ENCODE measurements at regions not wholly inside any gene's neighbourhood (a gene's known extent, or its start where the extent isn't known, plus 50 kb on each side); places are given as distances from the start of the nearest gene placed in this dataset.

GRCh38 chr7:155138204-155138603 lies 68.1 kb downstream of the HTR5A start:
- no peaks in the 10 kb centered on the region for H3K4me1 Mint-ChIP-seq
- no peak overlapping the region for H3K27ac Mint-ChIP-seq
- Histone ChIP-seq H3K27ac (ENCODE audit: low read depth in 1 of 2, low read length in 2 of 2) (no peak overlapping the region), H3K79me2 (ENCODE audit: insufficient read depth, low read length) (no peaks in the 10 kb centered on the region), H3K4me3 (replicated peaks in 1 of 3; ENCODE audit: low read depth in 2 of 3, low read length in 3 of 3) (no peak overlapping the region), H2AFZ (ENCODE audit: insufficient read depth, low read depth, low read length, poor library complexity, severe bottlenecking) (no peak overlapping the region), H3K4me2 (replicated peaks; ENCODE audit: extremely low read depth, low read length, poor library complexity, severe bottlenecking) (no peak overlapping the region), H4K20me1 (ENCODE audit: insufficient read depth, low read length) (no peaks in the 10 kb centered on the region), H3K4me1 (ENCODE audit: control insufficient read depth in 1 of 2, insufficient read depth in 2 of 2, low read length in 2 of 2) (no peaks in the 10 kb centered on the region), H3K27me3 (ENCODE audit: control insufficient read depth in 2 of 2, insufficient read depth in 2 of 2, low read length in 2 of 2) (no peaks in the 10 kb centered on the region), H3K9ac (ENCODE audit: insufficient read depth, low read length, poor library complexity, severe bottlenecking) (no peak overlapping the region), H3K36me3 (replicated peaks in 1 of 2; ENCODE audit: control insufficient read depth in 1 of 2, insufficient read depth in 2 of 2, low read length in 2 of 2) (no peaks in the 10 kb centered on the region), H3K9me3 (replicated peaks in 1 of 2; ENCODE audit: control insufficient read depth in 1 of 2, insufficient read depth in 1 of 2, low read length in 2 of 2) (no peaks in the 10 kb centered on the region)
- TF ChIP-seq, protein P1, sequence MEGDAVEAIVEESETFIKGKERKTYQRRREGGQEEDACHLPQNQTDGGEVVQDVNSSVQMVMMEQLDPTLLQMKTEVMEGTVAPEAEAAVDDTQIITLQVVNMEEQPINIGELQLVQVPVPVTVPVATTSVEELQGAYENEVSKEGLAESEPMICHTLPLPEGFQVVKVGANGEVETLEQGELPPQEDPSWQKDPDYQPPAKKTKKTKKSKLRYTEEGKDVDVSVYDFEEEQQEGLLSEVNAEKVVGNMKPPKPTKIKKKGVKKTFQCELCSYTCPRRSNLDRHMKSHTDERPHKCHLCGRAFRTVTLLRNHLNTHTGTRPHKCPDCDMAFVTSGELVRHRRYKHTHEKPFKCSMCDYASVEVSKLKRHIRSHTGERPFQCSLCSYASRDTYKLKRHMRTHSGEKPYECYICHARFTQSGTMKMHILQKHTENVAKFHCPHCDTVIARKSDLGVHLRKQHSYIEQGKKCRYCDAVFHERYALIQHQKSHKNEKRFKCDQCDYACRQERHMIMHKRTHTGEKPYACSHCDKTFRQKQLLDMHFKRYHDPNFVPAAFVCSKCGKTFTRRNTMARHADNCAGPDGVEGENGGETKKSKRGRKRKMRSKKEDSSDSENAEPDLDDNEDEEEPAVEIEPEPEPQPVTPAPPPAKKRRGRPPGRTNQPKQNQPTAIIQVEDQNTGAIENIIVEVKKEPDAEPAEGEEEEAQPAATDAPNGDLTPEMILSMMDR (IDR thresholded peaks at IDR 0.05): no peak
- intact Hi-C loops (cut with micrococcal nuclease): no loop called here
- peaks cover 0 to 4% (median 1%) of the 10 kb centered on the region in 3 donors for H3K27me3 Mint-ChIP-seq (ENCODE audit: low read depth in 3 of 3)
- H3K4me3 Mint-ChIP-seq: no peak overlapping the region
- 92% methylated on average over 2 of the region's 4 CpGs for WGBS (ENCODE audit: insufficient coverage)
- DNase-seq: no peak
- peaks cover 0 to 5% (median 1%) of the 10 kb centered on the region in 7 donors for H3K9me3 Mint-ChIP-seq
- H3K36me3 Mint-ChIP-seq: no peaks in the 10 kb centered on the region

- Mint-ChIP-seq H3K4me1 (no peaks in the 10 kb centered on the region), H3K36me3 (no peaks in the 10 kb centered on the region), H3K27me3 (ENCODE audit: low read depth in 3 of 3) (peaks cover 1 to 4% (median 4%) of the 10 kb centered on the region in 3 donors), H3K4me3 (no peak overlapping the region), H3K9me3 (peaks cover 0 to 5% (median 1%) of the 10 kb centered on the region in 7 donors), H3K27ac (no peak overlapping the region)
- Histone ChIP-seq H4K20me1 (ENCODE audit: insufficient read depth, low read length) (no peaks in the 10 kb centered on the region), H3K27ac (ENCODE audit: low read depth in 1 of 2, low read length in 2 of 2) (no peak overlapping the region), H3K4me1 (ENCODE audit: control insufficient read depth in 1 of 2, insufficient read depth in 2 of 2, low read length in 2 of 2) (no peaks in the 10 kb centered on the region), H2AFZ (ENCODE audit: insufficient read depth, low read depth, low read length, poor library complexity, severe bottlenecking) (no peak overlapping the region), H3K9me3 (replicated peaks in 1 of 2; ENCODE audit: control insufficient read depth in 1 of 2, insufficient read depth in 1 of 2, low read length in 2 of 2) (no peaks in the 10 kb centered on the region), H3K79me2 (ENCODE audit: insufficient read depth, low read length) (no peaks in the 10 kb centered on the region), H3K9ac (ENCODE audit: insufficient read depth, low read length, poor library complexity, severe bottlenecking) (no peak overlapping the region), H3K4me3 (replicated peaks in 1 of 3; ENCODE audit: low read depth in 2 of 3, low read length in 3 of 3) (no peak overlapping the region), H3K27me3 (ENCODE audit: control insufficient read depth in 2 of 2, insufficient read depth in 2 of 2, low read length in 2 of 2) (no peaks in the 10 kb centered on the region), H3K36me3 (replicated peaks in 1 of 2; ENCODE audit: control insufficient read depth in 1 of 2, insufficient read depth in 2 of 2, low read length in 2 of 2) (no peaks in the 10 kb centered on the region), H3K4me2 (replicated peaks; ENCODE audit: extremely low read depth, low read length, poor library complexity, severe bottlenecking) (no peak overlapping the region)
- DNase-seq: no peak
- intact Hi-C loops (cut with micrococcal nuclease): no loop called here
- TF ChIP-seq, protein P1 (IDR thresholded peaks at IDR 0.05): no peak
- 47% methylated on average over 4 of the region's 5 CpGs for WGBS (ENCODE audit: insufficient coverage)
Observed at GRCh38 chr7:155141562-155141961, 71.4 kb downstream of the HTR5A start.
